ENCODE measurements at regions not wholly inside any gene's neighbourhood (a gene's known extent, or its start where the extent isn't known, plus 50 kb on each side); places are given as distances from the start of the nearest gene placed in this dataset.

DNA sequence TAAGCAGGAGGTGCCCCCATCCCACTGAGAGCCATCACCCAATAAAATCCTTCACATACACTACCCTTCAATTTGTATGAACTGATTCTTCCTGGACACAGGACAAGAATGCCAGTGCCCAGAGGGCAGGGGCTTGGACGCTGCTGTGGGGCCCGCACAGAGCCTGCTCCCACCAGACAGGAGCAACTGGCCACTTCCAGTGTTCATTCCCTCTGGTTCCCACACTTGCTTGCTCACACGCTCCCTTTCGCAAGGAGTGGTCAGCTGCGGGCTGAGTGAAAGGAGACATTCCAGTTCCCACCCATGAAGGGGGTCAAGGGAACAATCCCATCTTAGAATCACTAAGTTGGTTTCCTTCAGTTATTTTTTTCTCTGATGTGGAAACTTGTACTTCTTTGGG, 314.5 kb upstream of the ACO1 start:
- H3K27me3 ChIP-seq (ENCODE audit: insufficient read depth, low read length) = no peaks in the 10 kb centered on the region
- peaks cover 0 to 5% (median 3%) of the 10 kb centered on the region in 3 experiments; a peak in 4 of 7 replicates for H3K36me3 Mint-ChIP-seq (ENCODE audit: insufficient read depth in 1 of 3, low read depth in 3 of 3)
- no peak overlapping the region for H3K56ac ChIP-seq (ENCODE audit: insufficient read length, low read depth, low read length)
- no peak overlapping the region for H2AK5ac ChIP-seq (ENCODE audit: insufficient read length, low read length)
- H2BK15ac ChIP-seq (ENCODE audit: low read depth, low read length) = no peak overlapping the region
- H3K9ac ChIP-seq (ENCODE audit: extremely low read depth, insufficient read length, low read length) = no peak overlapping the region
- H3K27ac Mint-ChIP-seq = peak overlapping the region in 1 of 3 experiments; percentile 10; a peak in 1 of 7 replicates
- peaks cover 4 to 6% of the 10 kb centered on the region in 2 experiments for H3K9me3 Mint-ChIP-seq
- H3K79me1 ChIP-seq (ENCODE audit: insufficient read depth, low read depth, low read length, poor library complexity, severe bottlenecking) = no peaks in the 10 kb centered on the region
- no peak overlapping the region for H3K27ac ChIP-seq (ENCODE audit: insufficient read length, low read depth, low read length)
- no peak overlapping the region for H3K18ac ChIP-seq (ENCODE audit: insufficient read length, low read depth, low read length)
- H2BK120ac ChIP-seq (ENCODE audit: low read depth, low read length, poor library complexity, severe bottlenecking) = no peak overlapping the region
- H2BK12ac ChIP-seq (ENCODE audit: insufficient read length, low read depth, low read length) = no peak overlapping the region
- TF ChIP-seq, protein P1, sequence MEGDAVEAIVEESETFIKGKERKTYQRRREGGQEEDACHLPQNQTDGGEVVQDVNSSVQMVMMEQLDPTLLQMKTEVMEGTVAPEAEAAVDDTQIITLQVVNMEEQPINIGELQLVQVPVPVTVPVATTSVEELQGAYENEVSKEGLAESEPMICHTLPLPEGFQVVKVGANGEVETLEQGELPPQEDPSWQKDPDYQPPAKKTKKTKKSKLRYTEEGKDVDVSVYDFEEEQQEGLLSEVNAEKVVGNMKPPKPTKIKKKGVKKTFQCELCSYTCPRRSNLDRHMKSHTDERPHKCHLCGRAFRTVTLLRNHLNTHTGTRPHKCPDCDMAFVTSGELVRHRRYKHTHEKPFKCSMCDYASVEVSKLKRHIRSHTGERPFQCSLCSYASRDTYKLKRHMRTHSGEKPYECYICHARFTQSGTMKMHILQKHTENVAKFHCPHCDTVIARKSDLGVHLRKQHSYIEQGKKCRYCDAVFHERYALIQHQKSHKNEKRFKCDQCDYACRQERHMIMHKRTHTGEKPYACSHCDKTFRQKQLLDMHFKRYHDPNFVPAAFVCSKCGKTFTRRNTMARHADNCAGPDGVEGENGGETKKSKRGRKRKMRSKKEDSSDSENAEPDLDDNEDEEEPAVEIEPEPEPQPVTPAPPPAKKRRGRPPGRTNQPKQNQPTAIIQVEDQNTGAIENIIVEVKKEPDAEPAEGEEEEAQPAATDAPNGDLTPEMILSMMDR (conservative IDR thresholded peaks at IDR 0.05) = no peak
- H4K20me1 ChIP-seq (ENCODE audit: control insufficient read depth, insufficient read depth, insufficient read length) = no peaks in the 10 kb centered on the region
- DNase-seq = no peak
- H3K9me3 ChIP-seq (ENCODE audit: control insufficient read depth, low read depth, low read length) = no peaks in the 10 kb centered on the region
- no peak overlapping the region for H3K4me3 Mint-ChIP-seq
- H3K4ac ChIP-seq (ENCODE audit: low read depth, low read length) = no peak overlapping the region
- H4K5ac ChIP-seq (ENCODE audit: insufficient read length, low read depth, low read length) = no peak overlapping the region
- no peaks in the 10 kb centered on the region for H3K79me2 ChIP-seq (ENCODE audit: insufficient read depth, low read length)
- no peak overlapping the region for H4K91ac ChIP-seq (ENCODE audit: insufficient read length, low read depth, low read length)
- no peaks in the 10 kb centered on the region for H3K27me3 Mint-ChIP-seq (ENCODE audit: low read depth)
- H2AFZ ChIP-seq (ENCODE audit: low read length) = no peak overlapping the region
- H2BK20ac ChIP-seq (ENCODE audit: low read depth, low read length, poor library complexity, severe bottlenecking) = no peak overlapping the region
- H3T11ph ChIP-seq (ENCODE audit: low read length) = no peak overlapping the region
- H3K4me2 ChIP-seq (ENCODE audit: insufficient read depth, insufficient read length, low read length) = no peak overlapping the region
- H3K23ac ChIP-seq (ENCODE audit: insufficient read length, low read depth, low read length) = no peak overlapping the region
- H3K4me1 Mint-ChIP-seq = peaks cover 0 to 3% of the 10 kb centered on the region in 2 experiments; a peak in 1 of 4 replicates
- WGBS (ENCODE audit: extremely low coverage, insufficient read length, low lambda C conversion rate) = no CpG with 5 or more reads among the region's 5 CpGs
- H3K4me1 ChIP-seq (ENCODE audit: insufficient read depth, low read length) = no peaks in the 10 kb centered on the region
- no peak overlapping the region for H3K14ac ChIP-seq (ENCODE audit: insufficient read depth, low read length)
- no peaks in the 10 kb centered on the region for H3K23me2 ChIP-seq (ENCODE audit: insufficient read length, low read depth, low read length, poor library complexity, severe bottlenecking)
- no peak overlapping the region for H4K8ac ChIP-seq (replicated peaks; ENCODE audit: insufficient read length, low read depth, low read length)
- no peak overlapping the region for H2BK5ac ChIP-seq (ENCODE audit: insufficient read length, low read length)

Measured in H9 (cell line).